H9 (cell line): ENCODE measurements at regions not wholly inside any gene's neighbourhood (a gene's known extent, or its start where the extent isn't known, plus 50 kb on each side); places are given as distances from the start of the nearest gene placed in this dataset.

Experiments
- DNase-seq: peaks from one replicate; pipeline ENCODE4 v3.0.0-alpha.2; 2017
- H2AFZ ChIP-seq: one replicate; pipeline ENCODE4 v1.6.1; 2013; ENCODE audit warnings: mild to moderate bottlenecking, low read length, control low read depth, moderate library complexity
- H2AK5ac ChIP-seq: 2 replicates; pipeline ENCODE4 v1.6.1; 2013; ENCODE audit warnings: low read length, control low read depth, mixed read lengths; ENCODE audit not compliant: insufficient read length
- H2BK120ac ChIP-seq: one replicate; pipeline ENCODE4 v1.6.1; 2013; ENCODE audit warnings: low read depth, mild to moderate bottlenecking, low read length, control low read depth, inconsistent platforms; ENCODE audit not compliant: poor library complexity, severe bottlenecking
- H2BK12ac ChIP-seq: 2 replicates; pipeline ENCODE4 v1.6.1; 2013; ENCODE audit warnings: low read length, control low read depth, mixed read lengths, low read depth; ENCODE audit not compliant: insufficient read length
- H2BK15ac ChIP-seq: 2 replicates; pipeline ENCODE4 v1.6.1; 2013; ENCODE audit warnings: low read depth, low read length, control low read depth
- H2BK20ac ChIP-seq: one replicate; pipeline ENCODE4 v1.6.1; 2013; ENCODE audit warnings: low read depth, mild to moderate bottlenecking, low read length, control low read depth, inconsistent platforms; ENCODE audit not compliant: poor library complexity, severe bottlenecking
- H2BK5ac ChIP-seq: 2 replicates; pipeline ENCODE4 v1.6.1; 2013; ENCODE audit warnings: low read length, control low read depth, mixed read lengths; ENCODE audit not compliant: insufficient read length
- H3K14ac ChIP-seq: 2 replicates; pipeline ENCODE4 v1.6.1; 2013; ENCODE audit warnings: low read length, control low read depth; ENCODE audit not compliant: insufficient read depth
- H3K18ac ChIP-seq: 2 replicates; pipeline ENCODE4 v1.6.1; 2013; ENCODE audit warnings: low read depth, mild to moderate bottlenecking, mixed read lengths, low read length, control low read depth; ENCODE audit not compliant: insufficient read length
- H3K23ac ChIP-seq: 2 replicates; pipeline ENCODE4 v1.6.1; 2013; ENCODE audit warnings: low read length, control low read depth, mixed read lengths, low read depth; ENCODE audit not compliant: insufficient read length
- H3K23me2 ChIP-seq: 2 replicates; pipeline ENCODE4 v1.6.1; 2013; ENCODE audit warnings: low read depth, mild to moderate bottlenecking, mixed read lengths, low read length, control low read depth; ENCODE audit not compliant: insufficient read length, poor library complexity, severe bottlenecking
- H3K27ac ChIP-seq: 2 replicates; pipeline ENCODE4 v1.5.1; 2013; ENCODE audit warnings: low read length, control low read depth, mixed read lengths, low read depth; ENCODE audit not compliant: insufficient read length
- H3K27me3 ChIP-seq: 2 replicates; pipeline ENCODE4 v1.6.1; 2013; ENCODE audit warnings: low read length, control low read depth, inconsistent platforms; ENCODE audit not compliant: insufficient read depth
- H3K4ac ChIP-seq: 2 replicates; pipeline ENCODE4 v1.6.1; 2013; ENCODE audit warnings: low read depth, mild to moderate bottlenecking, control low read depth, inconsistent platforms, low read length, moderate library complexity
- H3K4me1 ChIP-seq: 2 replicates; pipeline ENCODE4 v1.6.1; 2013; ENCODE audit warnings: low read length, control low read depth, inconsistent platforms; ENCODE audit not compliant: insufficient read depth
- H3K4me2 ChIP-seq: 2 replicates; pipeline ENCODE4 v1.6.1; 2013; ENCODE audit warnings: low read length, control low read depth, mixed read lengths; ENCODE audit not compliant: insufficient read length, insufficient read depth
- H3K56ac ChIP-seq: 2 replicates; pipeline ENCODE4 v1.6.1; 2013; ENCODE audit warnings: low read depth, mild to moderate bottlenecking, mixed read lengths, low read length, control low read depth; ENCODE audit not compliant: insufficient read length
- H3K79me1 ChIP-seq: 2 replicates; pipeline ENCODE4 v1.6.1; 2013; ENCODE audit warnings: low read depth, mild to moderate bottlenecking, moderate library complexity, low read length, control low read depth, inconsistent platforms; ENCODE audit not compliant: insufficient read depth, poor library complexity, severe bottlenecking
- H3K79me2 ChIP-seq: 2 replicates; pipeline ENCODE4 v1.6.1; 2013; ENCODE audit warnings: low read length, control low read depth, inconsistent platforms; ENCODE audit not compliant: insufficient read depth
- H3K9ac ChIP-seq: 2 replicates; pipeline ENCODE4 v1.6.1; 2013; ENCODE audit warnings: low read length, control low read depth, mixed read lengths; ENCODE audit not compliant: insufficient read length; ENCODE audit errors: extremely low read depth
- H3K9me3 ChIP-seq: one replicate; pipeline ENCODE4 v1.6.1; 2013; ENCODE audit warnings: low read depth, low read length, inconsistent platforms; ENCODE audit not compliant: control insufficient read depth
- H3T11ph ChIP-seq: one replicate; pipeline ENCODE4 v1.6.1; 2013; ENCODE audit warnings: mild to moderate bottlenecking, low read length, control low read depth, inconsistent platforms
- H4K20me1 ChIP-seq: one replicate; pipeline ENCODE4 v1.6.1; 2013; ENCODE audit not compliant: control insufficient read depth, insufficient read length, insufficient read depth
- H4K5ac ChIP-seq: 2 replicates; pipeline ENCODE4 v1.6.1; 2013; ENCODE audit warnings: low read depth, mild to moderate bottlenecking, mixed read lengths, low read length, control low read depth; ENCODE audit not compliant: insufficient read length
- H4K8ac ChIP-seq: replicated peaks from 2 replicates; pipeline ENCODE4 v1.6.1; 2013; ENCODE audit warnings: low read length, control low read depth, mixed read lengths, low read depth; ENCODE audit not compliant: insufficient read length
- H4K91ac ChIP-seq: 2 replicates; pipeline ENCODE4 v1.6.1; 2013; ENCODE audit warnings: low read depth, mild to moderate bottlenecking, moderate library complexity, mixed read lengths, low read length, control low read depth; ENCODE audit not compliant: insufficient read length
- H3K27ac Mint-ChIP-seq, 3 experiments: 2 replicates in 2 of 3; 3 replicates in 1 of 3; pipeline ENCODE4 v1.8.0; 2020 to 2021; ENCODE audit warnings: mixed read lengths in 3 of 3, mild to moderate bottlenecking in 1 of 3, moderate library complexity in 1 of 3
- H3K27me3 Mint-ChIP-seq: 2 replicates; pipeline ENCODE4 v1.8.0; 2021; ENCODE audit warnings: low read depth, mild to moderate bottlenecking, moderate library complexity, mixed read lengths
- H3K36me3 Mint-ChIP-seq, 3 experiments: 2 replicates in 2 of 3; 3 replicates in 1 of 3; pipeline ENCODE4 v1.8.0; 2020 to 2021; ENCODE audit warnings: low read depth in 3 of 3, mixed read lengths in 3 of 3; ENCODE audit not compliant: insufficient read depth in 1 of 3
- H3K4me1 Mint-ChIP-seq, 2 experiments: 2 replicates each; pipeline ENCODE4 v1.8.0; 2020; ENCODE audit warnings: mixed read lengths in 2 of 2
- H3K4me3 Mint-ChIP-seq, 2 experiments: 2 replicates in 1 of 2; 3 replicates in 1 of 2; pipeline ENCODE4 v1.8.0; 2020 to 2021; ENCODE audit warnings: mild to moderate bottlenecking in 2 of 2, mixed read lengths in 2 of 2, moderate library complexity in 1 of 2
- H3K9me3 Mint-ChIP-seq, 2 experiments: 2 replicates in 1 of 2; 3 replicates in 1 of 2; pipeline ENCODE4 v1.8.0; 2020; ENCODE audit warnings: mild to moderate bottlenecking in 2 of 2, mixed read lengths in 2 of 2, moderate library complexity in 1 of 2
- CTCF ChIP-seq: fragments of 200-600 bp; sonication (generic); conservative IDR thresholded peaks from 3 replicates; pipeline ENCODE4 v1.8.0; 2021; ENCODE audit warnings: antibody characterized with exemption, mild to moderate bottlenecking
- WGBS: extraction: QIAGEN DNeasy Blood & Tissue Kit; methylation state at CpG from one replicate; pipeline ENCODE4 v1.1.7; 2013; ENCODE audit warnings: missing lambda C conversion rate, low lambda C conversion rate, mixed read lengths; ENCODE audit not compliant: insufficient read length; ENCODE audit errors: extremely low coverage; 5-methylcytosine and 5-hydroxymethylcytosine counted together

- no peaks in the 10 kb centered on the region for H3K9me3 Mint-ChIP-seq
- Histone ChIP-seq H3K18ac (no peak overlapping the region), H4K91ac (no peak overlapping the region), H3K9ac (no peak overlapping the region), H3K4ac (no peak overlapping the region), H3K27me3 (no peaks in the 10 kb centered on the region), H3K23ac (no peak overlapping the region), H3K27ac (no peak overlapping the region), H2AK5ac (no peak overlapping the region), H3K23me2 (no peaks in the 10 kb centered on the region), H2BK12ac (no peak overlapping the region), H4K20me1 (no peaks in the 10 kb centered on the region), H2BK20ac (no peak overlapping the region), H3K4me1 (peaks cover 3% of the 10 kb centered on the region; the same call in 1 of the 2 replicates), H3K56ac (no peak overlapping the region), H2BK5ac (no peak overlapping the region), H2BK15ac (no peak overlapping the region), H2BK120ac (no peak overlapping the region), H3K9me3 (no peaks in the 10 kb centered on the region), H3T11ph (no peak overlapping the region), H3K79me1 (no peaks in the 10 kb centered on the region), H3K4me2 (no peak overlapping the region), H3K14ac (no peak overlapping the region), H4K8ac (no peak overlapping the region), H2AFZ (no peak overlapping the region), H3K79me2 (no peaks in the 10 kb centered on the region), H4K5ac (no peak overlapping the region)
- no peak for DNase-seq
- no peak for TF ChIP-seq CTCF
- no peaks in the 10 kb centered on the region for H3K36me3 Mint-ChIP-seq
- H3K4me1 Mint-ChIP-seq = peaks cover 20 to 31% of the 10 kb centered on the region in 2 experiments
- no peak overlapping the region for H3K4me3 Mint-ChIP-seq
- no peaks in the 10 kb centered on the region for H3K27me3 Mint-ChIP-seq
- H3K27ac Mint-ChIP-seq = peak overlapping the region in 2 of 3 experiments; percentile 37 to 41; a peak in 1 of 7 replicates
- no CpG with 5 or more reads among the region's 3 CpGs for WGBS
Observed at GRCh38 chr1:57797084-57797483, 373.2 kb upstream of the DAB1 start.
